ENCODE measurements at regions not wholly inside any gene's neighbourhood (a gene's known extent, or its start where the extent isn't known, plus 50 kb on each side); places are given as distances from the start of the nearest gene placed in this dataset.
"Not testable (repeated sequence)": the region's sequence is repeated elsewhere in the genome, so short reads cannot be mapped to it uniquely, and the experiment has no call there.

- Histone ChIP-seq H3K27me3 (ENCODE audit: insufficient read depth, low read length, poor library complexity, severe bottlenecking) (no peaks in the 10 kb centered on the region), H3K9me2 (replicated peaks; ENCODE audit: low read depth, low read length) (no peaks in the 10 kb centered on the region), H3K9me3 (ENCODE audit: insufficient read depth, low read depth, low read length) (no peaks in the 10 kb centered on the region), H3K36me3 (ENCODE audit: insufficient read depth, low read length) (no peaks in the 10 kb centered on the region), H4K20me1 (ENCODE audit: insufficient read depth, low read length, poor library complexity, severe bottlenecking) (no peaks in the 10 kb centered on the region), H3K79me2 (ENCODE audit: insufficient read depth, low read length) (no peaks in the 10 kb centered on the region), H2AFZ (ENCODE audit: low read length) (no peak overlapping the region), H3K4me2 (ENCODE audit: low read depth, low read length, poor library complexity, severe bottlenecking) (no peak overlapping the region), H3K4me1 (ENCODE audit: insufficient read depth, low read length, poor library complexity, severe bottlenecking) (no peaks in the 10 kb centered on the region), H3K9ac (ENCODE audit: low read depth, low read length, poor library complexity, severe bottlenecking) (no peak overlapping the region), H3F3A (ENCODE audit: low read depth) (no peaks in the 10 kb centered on the region), H3K4me3 (ENCODE audit: low read length, poor library complexity, severe bottlenecking) (no peak overlapping the region)
- TF ChIP-seq EZH2phosphoT487 (IDR thresholded peaks at IDR 0.05; ENCODE audit: borderline replicate concordance): no peak
- TF ChIP-seq CTCF (conservative IDR thresholded peaks at IDR 0.05; ENCODE audit: low read length): no peak
Measured at GRCh38 chr13:99756281-99756680, 215.3 kb downstream of the ZIC5 start.

DNA sequence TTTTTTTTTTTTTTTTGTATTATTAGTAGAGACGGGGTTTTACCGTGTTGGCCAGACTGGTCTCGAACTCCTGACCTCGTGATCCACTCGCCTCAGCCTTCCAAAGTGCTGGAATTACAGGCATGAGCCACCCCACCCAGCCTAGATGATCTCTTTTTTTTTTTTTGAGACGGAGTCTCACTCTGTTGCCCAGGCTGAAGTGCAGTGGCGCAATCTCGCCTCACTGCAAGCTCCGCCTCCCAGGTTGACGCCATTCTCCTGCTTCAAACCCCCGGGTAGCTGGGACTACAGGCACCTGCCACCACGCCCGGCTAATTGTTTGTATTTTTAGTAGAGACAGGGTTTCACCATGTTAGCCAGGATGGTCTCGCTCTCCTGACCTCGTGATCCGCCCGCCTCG is 216.8 kb downstream of the ZIC5 start:
- not testable (repeated sequence) for H3F3A ChIP-seq (ENCODE audit: low read depth); H4K20me1 ChIP-seq (ENCODE audit: insufficient read depth, low read length, poor library complexity, severe bottlenecking); H2AFZ ChIP-seq (ENCODE audit: low read length); H3K79me2 ChIP-seq (ENCODE audit: insufficient read depth, low read length); H3K27me3 ChIP-seq (ENCODE audit: insufficient read depth, low read length, poor library complexity, severe bottlenecking); H3K4me1 ChIP-seq (ENCODE audit: insufficient read depth, low read length, poor library complexity, severe bottlenecking); H3K9me2 ChIP-seq (replicated peaks; ENCODE audit: low read depth, low read length); H3K9me3 ChIP-seq (ENCODE audit: insufficient read depth, low read depth, low read length); H3K9ac ChIP-seq (ENCODE audit: low read depth, low read length, poor library complexity, severe bottlenecking); H3K4me2 ChIP-seq (ENCODE audit: low read depth, low read length, poor library complexity, severe bottlenecking); H3K36me3 ChIP-seq (ENCODE audit: insufficient read depth, low read length); H3K4me3 ChIP-seq (ENCODE audit: low read length, poor library complexity, severe bottlenecking)

- Histone ChIP-seq H3K4me2 (ENCODE audit: low read depth, low read length, poor library complexity, severe bottlenecking) (no peak overlapping the region), H3K4me1 (ENCODE audit: insufficient read depth, low read length, poor library complexity, severe bottlenecking) (no peaks in the 10 kb centered on the region), H3K4me3 (ENCODE audit: low read length, poor library complexity, severe bottlenecking) (no peak overlapping the region), H3F3A (ENCODE audit: low read depth) (no peaks in the 10 kb centered on the region), H3K9ac (ENCODE audit: low read depth, low read length, poor library complexity, severe bottlenecking) (no peak overlapping the region), H3K79me2 (ENCODE audit: insufficient read depth, low read length) (no peaks in the 10 kb centered on the region), H3K9me2 (replicated peaks; ENCODE audit: low read depth, low read length) (no peaks in the 10 kb centered on the region), H4K20me1 (ENCODE audit: insufficient read depth, low read length, poor library complexity, severe bottlenecking) (no peaks in the 10 kb centered on the region), H3K36me3 (ENCODE audit: insufficient read depth, low read length) (no peaks in the 10 kb centered on the region), H3K9me3 (ENCODE audit: insufficient read depth, low read depth, low read length) (no peaks in the 10 kb centered on the region), H3K27me3 (ENCODE audit: insufficient read depth, low read length, poor library complexity, severe bottlenecking) (no peaks in the 10 kb centered on the region), H2AFZ (ENCODE audit: low read length) (no peak overlapping the region)
- TF ChIP-seq CTCF (conservative IDR thresholded peaks at IDR 0.05; ENCODE audit: low read length) (no peak), EZH2phosphoT487 (IDR thresholded peaks at IDR 0.05; ENCODE audit: borderline replicate concordance) (no peak)
Measured at GRCh38 chr13:99752373-99752772, 219.2 kb downstream of the ZIC5 start.

DNA sequence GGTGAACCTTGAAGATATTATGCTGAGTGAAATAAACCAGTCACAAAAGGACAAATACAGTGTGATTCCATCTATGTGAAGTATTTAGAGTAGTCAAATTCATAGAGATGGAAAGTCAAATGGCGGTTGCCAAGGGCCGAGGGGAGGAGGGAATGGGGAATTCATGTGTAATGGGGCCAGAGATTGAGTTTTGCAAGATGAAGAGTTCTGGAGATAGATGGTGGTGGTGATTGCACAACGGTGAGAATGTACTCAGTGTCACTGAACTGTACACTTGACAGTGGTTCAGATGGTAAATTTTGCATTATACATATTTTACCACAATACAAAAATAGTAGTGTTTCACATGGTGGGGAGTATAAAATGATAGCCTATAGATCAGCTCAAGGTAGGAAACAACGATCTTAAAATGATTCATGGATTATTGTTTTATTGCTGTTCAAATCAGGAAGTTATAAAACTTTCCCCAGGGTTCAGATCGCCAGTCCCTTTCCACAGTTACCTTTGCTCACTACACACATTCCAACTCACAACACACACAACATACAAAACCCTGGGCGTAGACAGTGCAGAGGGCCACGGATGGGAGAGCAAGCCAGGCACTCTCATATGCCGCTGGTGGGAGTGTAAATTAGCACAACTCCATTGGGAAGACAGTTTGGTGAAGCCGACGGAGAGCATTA is 219.9 kb downstream of the ZIC5 start:
- no peaks in the 10 kb centered on the region for H4K20me1 ChIP-seq (ENCODE audit: insufficient read depth, low read length, poor library complexity, severe bottlenecking)
- no peaks in the 10 kb centered on the region for H3K27me3 ChIP-seq (ENCODE audit: insufficient read depth, low read length, poor library complexity, severe bottlenecking)

More for the DNA sequence above, 219.9 kb downstream of the ZIC5 start:
- no peaks in the 10 kb centered on the region for H3K36me3 ChIP-seq (ENCODE audit: insufficient read depth, low read length)
- no peak overlapping the region for H3K9ac ChIP-seq (ENCODE audit: low read depth, low read length, poor library complexity, severe bottlenecking)
- TF ChIP-seq EZH2phosphoT487 (IDR thresholded peaks at IDR 0.05; ENCODE audit: borderline replicate concordance) (no peak), CTCF (conservative IDR thresholded peaks at IDR 0.05; ENCODE audit: low read length) (no peak)
- no peaks in the 10 kb centered on the region for H3K4me1 ChIP-seq (ENCODE audit: insufficient read depth, low read length, poor library complexity, severe bottlenecking)
- H3K79me2 ChIP-seq (ENCODE audit: insufficient read depth, low read length): no peaks in the 10 kb centered on the region
- no peaks in the 10 kb centered on the region for H3K9me2 ChIP-seq (replicated peaks; ENCODE audit: low read depth, low read length)
- H3K4me2 ChIP-seq (ENCODE audit: low read depth, low read length, poor library complexity, severe bottlenecking): no peak overlapping the region
- H3K9me3 ChIP-seq (ENCODE audit: insufficient read depth, low read depth, low read length): no peaks in the 10 kb centered on the region
- H3F3A ChIP-seq (ENCODE audit: low read depth): no peaks in the 10 kb centered on the region
- H2AFZ ChIP-seq (ENCODE audit: low read length): no peak overlapping the region
- no peak overlapping the region for H3K4me3 ChIP-seq (ENCODE audit: low read length, poor library complexity, severe bottlenecking)

Measured in Loucy (cell line).